BLaER1 (cell line): ENCODE measurements at regions not wholly inside any gene's neighbourhood (a gene's known extent, or its start where the extent isn't known, plus 50 kb on each side); places are given as distances from the start of the nearest gene placed in this dataset.

Experiments
- H3K27ac ChIP-seq: shearing (Covaris generic); formaldehyde crosslinking; 2 replicates; pipeline ENCODE4 v1.8.1; 2022
- H3K27me3 ChIP-seq: shearing (Covaris generic); formaldehyde crosslinking; 2 replicates; pipeline ENCODE4 v1.8.1; 2022
- H3K36me3 ChIP-seq: shearing (Covaris generic); formaldehyde crosslinking; 2 replicates; pipeline ENCODE4 v1.8.1; 2022
- H3K4me1 ChIP-seq: shearing (Covaris generic); formaldehyde crosslinking; 2 replicates; pipeline ENCODE4 v1.8.1; 2022
- H3K4me2 ChIP-seq: shearing (Covaris generic); formaldehyde crosslinking; 2 replicates; pipeline ENCODE4 v1.8.1; 2022
- H3K4me3 ChIP-seq: shearing (Covaris generic); formaldehyde crosslinking; 2 replicates; pipeline ENCODE4 v1.8.1; 2022
- H3K9ac ChIP-seq: shearing (Covaris generic); formaldehyde crosslinking; 2 replicates; pipeline ENCODE4 v1.8.1; 2022
- H3K9me3 ChIP-seq: shearing (Covaris generic); formaldehyde crosslinking; 2 replicates; pipeline ENCODE4 v1.8.1; 2022
- H4K20me1 ChIP-seq: shearing (Covaris generic); formaldehyde crosslinking; 2 replicates; pipeline ENCODE4 v1.8.1; 2022
- Cebpa-rat ChIP-seq: shearing (Covaris generic); IDR thresholded peaks from 2 replicates; pipeline ENCODE4 v1.8.1; 2022

GRCh38 chr15:38954090-38954489, 389.5 kb upstream of the RASGRP1 start:
- Histone ChIP-seq H3K9ac (no peak overlapping the region), H3K4me2 (no peak overlapping the region), H3K27ac (no peak overlapping the region), H3K4me1 (no peaks in the 10 kb centered on the region), H4K20me1 (no peaks in the 10 kb centered on the region), H3K4me3 (no peak overlapping the region), H3K27me3 (no peaks in the 10 kb centered on the region), H3K36me3 (no peaks in the 10 kb centered on the region), H3K9me3 (no peaks in the 10 kb centered on the region)
- TF ChIP-seq Cebpa-rat = no peak

GRCh38 chr15:38961456-38961855, 396.8 kb upstream of the RASGRP1 start:
- no peaks in the 10 kb centered on the region for H3K4me1 ChIP-seq
- no peak overlapping the region for H3K9ac ChIP-seq
- no peak overlapping the region for H3K4me2 ChIP-seq
- no peaks in the 10 kb centered on the region for H3K27me3 ChIP-seq
- no peaks in the 10 kb centered on the region for H3K9me3 ChIP-seq
- no peak overlapping the region for H3K4me3 ChIP-seq
- no peaks in the 10 kb centered on the region for H4K20me1 ChIP-seq
- no peak for TF ChIP-seq Cebpa-rat
- H3K36me3 ChIP-seq = no peaks in the 10 kb centered on the region
- no peak overlapping the region for H3K27ac ChIP-seq

- H4K20me1 ChIP-seq = no peaks in the 10 kb centered on the region
- no peak overlapping the region for H3K4me3 ChIP-seq
- no peaks in the 10 kb centered on the region for H3K4me1 ChIP-seq
- H3K9ac ChIP-seq = no peak overlapping the region
- H3K27me3 ChIP-seq = no peaks in the 10 kb centered on the region
- no peak for TF ChIP-seq Cebpa-rat
- H3K4me2 ChIP-seq = no peak overlapping the region
- no peak overlapping the region for H3K27ac ChIP-seq
- H3K9me3 ChIP-seq = no peaks in the 10 kb centered on the region
- no peaks in the 10 kb centered on the region for H3K36me3 ChIP-seq
Measured at GRCh38 chr15:38961931-38962330, 397.3 kb upstream of the RASGRP1 start.

GRCh38 chr15:38972831-38973230, 408.2 kb upstream of the RASGRP1 start:
- Histone ChIP-seq H3K9ac (no peak overlapping the region), H3K27ac (no peak overlapping the region), H3K4me1 (no peaks in the 10 kb centered on the region), H3K4me3 (no peak overlapping the region), H3K27me3 (no peaks in the 10 kb centered on the region), H3K4me2 (no peak overlapping the region), H4K20me1 (no peaks in the 10 kb centered on the region), H3K36me3 (no peaks in the 10 kb centered on the region), H3K9me3 (peaks cover 12% of the 10 kb centered on the region)
- TF ChIP-seq Cebpa-rat = no peak

- TF ChIP-seq Cebpa-rat = no peak
- Histone ChIP-seq H3K36me3 (no peaks in the 10 kb centered on the region), H3K9ac (no peak overlapping the region), H3K4me2 (no peak overlapping the region), H3K27ac (no peak overlapping the region), H3K9me3 (peaks cover 18% of the 10 kb centered on the region), H4K20me1 (no peaks in the 10 kb centered on the region), H3K4me1 (no peaks in the 10 kb centered on the region), H3K27me3 (no peaks in the 10 kb centered on the region), H3K4me3 (no peak overlapping the region)
Measured at GRCh38 chr15:38975282-38975990, 410.8 kb upstream of the RASGRP1 start.

GRCh38 chr15:38991126-38991525, 426.5 kb upstream of the RASGRP1 start:
- no peak overlapping the region for H3K27ac ChIP-seq
- no peaks in the 10 kb centered on the region for H3K4me1 ChIP-seq
- H3K27me3 ChIP-seq = no peaks in the 10 kb centered on the region
- H3K9me3 ChIP-seq = no peaks in the 10 kb centered on the region
- H3K4me3 ChIP-seq = no peak overlapping the region
- H4K20me1 ChIP-seq = no peaks in the 10 kb centered on the region
- H3K36me3 ChIP-seq = no peaks in the 10 kb centered on the region
- H3K9ac ChIP-seq = no peak overlapping the region
- H3K4me2 ChIP-seq = no peak overlapping the region
- no peak for TF ChIP-seq Cebpa-rat

GRCh38 chr15:38991701-38992100, 427.1 kb upstream of the RASGRP1 start:
- no peaks in the 10 kb centered on the region for H4K20me1 ChIP-seq
- H3K36me3 ChIP-seq = no peaks in the 10 kb centered on the region
- H3K4me3 ChIP-seq = no peak overlapping the region
- no peaks in the 10 kb centered on the region for H3K27me3 ChIP-seq
- H3K4me2 ChIP-seq = no peak overlapping the region
- no peak overlapping the region for H3K9ac ChIP-seq
- no peaks in the 10 kb centered on the region for H3K9me3 ChIP-seq
- TF ChIP-seq Cebpa-rat = no peak
- no peaks in the 10 kb centered on the region for H3K4me1 ChIP-seq
- no peak overlapping the region for H3K27ac ChIP-seq

GRCh38 chr15:38992506-38992905, 427.9 kb upstream of the RASGRP1 start:
- no peaks in the 10 kb centered on the region for H3K36me3 ChIP-seq

GRCh38 chr15:38992930-38993329, 428.3 kb upstream of the RASGRP1 start:
- Histone ChIP-seq H3K4me3 (no peak overlapping the region), H4K20me1 (no peaks in the 10 kb centered on the region), H3K27ac (no peak overlapping the region), H3K27me3 (no peaks in the 10 kb centered on the region), H3K4me1 (no peaks in the 10 kb centered on the region), H3K9me3 (no peaks in the 10 kb centered on the region), H3K36me3 (no peaks in the 10 kb centered on the region), H3K4me2 (no peak overlapping the region), H3K9ac (no peak overlapping the region)
- no peak for TF ChIP-seq Cebpa-rat

More at GRCh38 chr15:38992506-38992905, 427.9 kb upstream of the RASGRP1 start:
- no peaks in the 10 kb centered on the region for H4K20me1 ChIP-seq
- no peaks in the 10 kb centered on the region for H3K4me1 ChIP-seq
- H3K27me3 ChIP-seq = no peaks in the 10 kb centered on the region
- no peaks in the 10 kb centered on the region for H3K9me3 ChIP-seq
- H3K4me3 ChIP-seq = no peak overlapping the region
- no peak overlapping the region for H3K9ac ChIP-seq
- no peak for TF ChIP-seq Cebpa-rat
- H3K4me2 ChIP-seq = no peak overlapping the region
- H3K27ac ChIP-seq = no peak overlapping the region

GRCh38 chr15:38994310-38994709, 429.7 kb upstream of the RASGRP1 start:
- Histone ChIP-seq H4K20me1 (no peaks in the 10 kb centered on the region), H3K9me3 (no peaks in the 10 kb centered on the region), H3K4me3 (no peak overlapping the region), H3K4me2 (no peak overlapping the region), H3K9ac (no peak overlapping the region), H3K27me3 (no peaks in the 10 kb centered on the region), H3K36me3 (no peaks in the 10 kb centered on the region), H3K4me1 (no peaks in the 10 kb centered on the region), H3K27ac (no peak overlapping the region)
- no peak for TF ChIP-seq Cebpa-rat

GRCh38 chr15:38996111-38996631, 431.6 kb upstream of the RASGRP1 start:
- Histone ChIP-seq H3K9me3 (no peaks in the 10 kb centered on the region), H3K36me3 (no peaks in the 10 kb centered on the region), H3K4me1 (no peaks in the 10 kb centered on the region), H3K27ac (no peak overlapping the region), H3K4me3 (no peak overlapping the region), H3K4me2 (no peak overlapping the region), H3K9ac (no peak overlapping the region), H3K27me3 (no peaks in the 10 kb centered on the region), H4K20me1 (no peaks in the 10 kb centered on the region)
- TF ChIP-seq Cebpa-rat = no peak
